ENCODE measurements at regions not wholly inside any gene's neighbourhood (a gene's known extent, or its start where the extent isn't known, plus 50 kb on each side); places are given as distances from the start of the nearest gene placed in this dataset.

DNA sequence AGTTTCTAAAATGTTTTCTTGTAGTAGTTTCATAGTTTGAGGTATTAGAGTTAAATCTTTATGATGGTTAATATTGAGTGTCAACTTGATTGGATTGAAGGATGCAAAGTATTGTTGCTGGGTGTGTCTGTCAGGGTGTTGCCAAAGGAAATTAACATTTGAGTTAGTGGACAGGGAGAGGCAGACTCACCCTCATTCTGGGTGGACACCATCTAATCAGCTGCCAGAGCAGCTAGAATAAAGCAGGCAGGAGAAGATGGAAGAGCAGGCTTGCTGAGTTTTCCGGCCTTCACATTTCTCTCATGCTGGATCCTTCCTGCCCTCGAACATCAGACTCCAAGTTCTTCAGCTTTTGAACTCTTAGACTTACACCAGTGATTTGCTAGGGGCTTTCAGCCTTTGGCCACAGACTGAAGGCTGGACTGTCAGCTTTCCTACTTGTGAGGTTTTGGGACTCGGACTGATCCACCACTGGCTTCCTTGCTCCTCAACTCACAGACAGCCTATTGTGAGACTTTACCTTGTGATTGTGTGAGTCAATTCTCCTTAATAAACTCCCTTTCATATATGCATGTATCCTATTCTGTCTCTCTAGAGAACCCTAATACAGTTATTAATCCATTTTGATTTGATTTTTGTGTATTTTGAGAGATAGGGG, 56.8 kb upstream of the STK39 start:
- TF ChIP-seq, protein P1, sequence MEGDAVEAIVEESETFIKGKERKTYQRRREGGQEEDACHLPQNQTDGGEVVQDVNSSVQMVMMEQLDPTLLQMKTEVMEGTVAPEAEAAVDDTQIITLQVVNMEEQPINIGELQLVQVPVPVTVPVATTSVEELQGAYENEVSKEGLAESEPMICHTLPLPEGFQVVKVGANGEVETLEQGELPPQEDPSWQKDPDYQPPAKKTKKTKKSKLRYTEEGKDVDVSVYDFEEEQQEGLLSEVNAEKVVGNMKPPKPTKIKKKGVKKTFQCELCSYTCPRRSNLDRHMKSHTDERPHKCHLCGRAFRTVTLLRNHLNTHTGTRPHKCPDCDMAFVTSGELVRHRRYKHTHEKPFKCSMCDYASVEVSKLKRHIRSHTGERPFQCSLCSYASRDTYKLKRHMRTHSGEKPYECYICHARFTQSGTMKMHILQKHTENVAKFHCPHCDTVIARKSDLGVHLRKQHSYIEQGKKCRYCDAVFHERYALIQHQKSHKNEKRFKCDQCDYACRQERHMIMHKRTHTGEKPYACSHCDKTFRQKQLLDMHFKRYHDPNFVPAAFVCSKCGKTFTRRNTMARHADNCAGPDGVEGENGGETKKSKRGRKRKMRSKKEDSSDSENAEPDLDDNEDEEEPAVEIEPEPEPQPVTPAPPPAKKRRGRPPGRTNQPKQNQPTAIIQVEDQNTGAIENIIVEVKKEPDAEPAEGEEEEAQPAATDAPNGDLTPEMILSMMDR (IDR thresholded peaks at IDR 0.05): no peak
- TF ChIP-seq ZFX (IDR thresholded peaks at IDR 0.05; ENCODE audit: borderline replicate concordance): no peak

Data from 22Rv1 (cell line).